ENCODE measurements at regions not wholly inside any gene's neighbourhood (a gene's known extent, or its start where the extent isn't known, plus 50 kb on each side); places are given as distances from the start of the nearest gene placed in this dataset.

DNA sequence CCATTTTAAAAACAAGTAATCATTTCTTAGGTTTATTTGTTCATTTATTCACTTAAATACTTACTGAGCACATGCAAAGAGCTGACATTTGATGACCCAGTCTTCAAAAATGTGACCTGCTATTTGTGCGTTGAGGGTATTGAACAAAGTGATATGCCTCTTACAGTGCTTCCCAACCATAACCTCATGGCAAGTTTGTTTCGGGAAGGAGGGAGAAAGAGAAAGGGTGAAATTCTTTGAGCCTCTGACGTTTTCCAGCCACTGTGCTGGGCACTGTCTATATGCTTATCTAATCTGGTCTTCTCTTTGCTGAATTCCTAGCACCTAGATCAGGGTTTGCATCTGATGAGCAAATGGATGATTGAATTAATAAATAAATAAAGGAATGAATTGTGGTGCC lies 479.1 kb downstream of the HAPSTR1 start:
- H3K9me3 ChIP-seq (replicated peaks; ENCODE audit: insufficient read depth, low read length): no peaks in the 10 kb centered on the region
- no peaks in the 10 kb centered on the region for H3K9me2 ChIP-seq (replicated peaks; ENCODE audit: insufficient read depth, low read length)
- no peak overlapping the region for H3K27ac ChIP-seq (ENCODE audit: low read length)
- no peaks in the 10 kb centered on the region for H4K20me1 ChIP-seq (ENCODE audit: insufficient read depth, low read length)
- H3F3A ChIP-seq (ENCODE audit: insufficient read depth, low read length): no peaks in the 10 kb centered on the region
- H3K79me2 ChIP-seq (ENCODE audit: low read length): no peaks in the 10 kb centered on the region
- H2AFZ ChIP-seq (ENCODE audit: low read length): no peak overlapping the region
- no peaks in the 10 kb centered on the region for H3K27me3 ChIP-seq (replicated peaks; ENCODE audit: insufficient read depth, low read length)
- H3K4me2 ChIP-seq (ENCODE audit: low read depth, low read length): no peak overlapping the region
- no peak for DNase-seq
- H3K4me3 ChIP-seq (ENCODE audit: low read length): no peak overlapping the region
- no peaks in the 10 kb centered on the region for H3K4me1 ChIP-seq (ENCODE audit: low read length)
- H3K36me3 ChIP-seq (replicated peaks; ENCODE audit: insufficient read depth, low read length): no peaks in the 10 kb centered on the region
- no peak overlapping the region for H3K9ac ChIP-seq (ENCODE audit: low read length)
- TF ChIP-seq, protein P1, sequence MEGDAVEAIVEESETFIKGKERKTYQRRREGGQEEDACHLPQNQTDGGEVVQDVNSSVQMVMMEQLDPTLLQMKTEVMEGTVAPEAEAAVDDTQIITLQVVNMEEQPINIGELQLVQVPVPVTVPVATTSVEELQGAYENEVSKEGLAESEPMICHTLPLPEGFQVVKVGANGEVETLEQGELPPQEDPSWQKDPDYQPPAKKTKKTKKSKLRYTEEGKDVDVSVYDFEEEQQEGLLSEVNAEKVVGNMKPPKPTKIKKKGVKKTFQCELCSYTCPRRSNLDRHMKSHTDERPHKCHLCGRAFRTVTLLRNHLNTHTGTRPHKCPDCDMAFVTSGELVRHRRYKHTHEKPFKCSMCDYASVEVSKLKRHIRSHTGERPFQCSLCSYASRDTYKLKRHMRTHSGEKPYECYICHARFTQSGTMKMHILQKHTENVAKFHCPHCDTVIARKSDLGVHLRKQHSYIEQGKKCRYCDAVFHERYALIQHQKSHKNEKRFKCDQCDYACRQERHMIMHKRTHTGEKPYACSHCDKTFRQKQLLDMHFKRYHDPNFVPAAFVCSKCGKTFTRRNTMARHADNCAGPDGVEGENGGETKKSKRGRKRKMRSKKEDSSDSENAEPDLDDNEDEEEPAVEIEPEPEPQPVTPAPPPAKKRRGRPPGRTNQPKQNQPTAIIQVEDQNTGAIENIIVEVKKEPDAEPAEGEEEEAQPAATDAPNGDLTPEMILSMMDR (IDR thresholded peaks at IDR 0.05; ENCODE audit: low read length): no peak
- TF ChIP-seq EZH2 (optimal IDR thresholded peaks at IDR 0.05; ENCODE audit: low read depth, low read length) (no peak), EZH2phosphoT487 (IDR thresholded peaks at IDR 0.05; ENCODE audit: low read length) (no peak)

DNA sequence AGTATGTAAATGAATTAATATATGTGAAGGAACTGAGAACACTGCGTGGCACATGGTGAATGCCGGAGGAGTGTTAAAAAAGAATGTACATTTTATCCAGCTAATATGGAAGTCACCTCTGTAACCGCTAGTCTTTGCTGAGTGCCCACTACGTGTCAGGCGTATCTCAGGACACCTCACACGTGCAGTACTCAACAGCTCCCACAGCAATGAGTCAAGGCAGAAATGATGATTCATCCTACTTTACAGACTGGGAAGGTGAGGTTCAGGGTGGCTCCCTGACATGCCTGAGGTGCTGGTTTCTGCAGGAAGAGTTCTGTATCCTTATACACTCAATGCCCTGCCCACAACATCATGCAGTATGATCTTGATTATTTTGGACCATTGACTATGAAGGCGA lies 487.0 kb downstream of the HAPSTR1 start:
- Histone ChIP-seq H3K79me2 (ENCODE audit: low read length) (no peaks in the 10 kb centered on the region), H3K27me3 (replicated peaks; ENCODE audit: insufficient read depth, low read length) (no peaks in the 10 kb centered on the region), H3K9me2 (replicated peaks; ENCODE audit: insufficient read depth, low read length) (no peaks in the 10 kb centered on the region), H3K4me1 (ENCODE audit: low read length) (no peaks in the 10 kb centered on the region), H3K27ac (ENCODE audit: low read length) (no peak overlapping the region), H3K9me3 (replicated peaks; ENCODE audit: insufficient read depth, low read length) (no peaks in the 10 kb centered on the region), H3K4me2 (ENCODE audit: low read depth, low read length) (no peak overlapping the region), H4K20me1 (ENCODE audit: insufficient read depth, low read length) (no peaks in the 10 kb centered on the region), H3F3A (ENCODE audit: insufficient read depth, low read length) (no peaks in the 10 kb centered on the region), H3K9ac (ENCODE audit: low read length) (no peak overlapping the region), H3K36me3 (replicated peaks; ENCODE audit: insufficient read depth, low read length) (no peaks in the 10 kb centered on the region), H2AFZ (ENCODE audit: low read length) (no peak overlapping the region), H3K4me3 (ENCODE audit: low read length) (no peak overlapping the region)
- no peak for TF ChIP-seq EZH2 (optimal IDR thresholded peaks at IDR 0.05; ENCODE audit: low read depth, low read length)
- TF ChIP-seq, protein P1 (IDR thresholded peaks at IDR 0.05; ENCODE audit: low read length): no peak
- TF ChIP-seq EZH2phosphoT487 (IDR thresholded peaks at IDR 0.05; ENCODE audit: low read length): no peak
- DNase-seq: no peak

DNA sequence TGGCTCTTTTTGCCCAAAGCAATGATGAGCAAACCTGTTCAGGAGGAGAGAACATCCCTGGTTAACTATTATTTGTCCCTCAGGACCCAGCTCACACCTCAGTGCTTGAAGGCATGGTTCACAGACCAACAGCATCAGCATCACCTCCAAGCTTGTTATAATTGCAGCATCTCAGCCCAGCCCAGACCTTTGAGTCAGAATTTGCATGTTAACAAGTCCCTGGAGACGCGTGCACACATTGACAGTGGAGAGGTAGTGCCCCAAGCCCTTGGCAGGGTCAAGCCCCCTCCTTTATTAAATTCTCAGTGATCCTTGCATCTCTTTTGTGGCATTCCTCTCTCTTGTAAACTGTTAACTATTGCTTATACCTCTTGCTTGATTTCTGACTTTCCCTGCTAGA lies 488.6 kb downstream of the HAPSTR1 start:
- TF ChIP-seq, protein P1 (IDR thresholded peaks at IDR 0.05; ENCODE audit: low read length): no peak
- TF ChIP-seq EZH2phosphoT487 (IDR thresholded peaks at IDR 0.05; ENCODE audit: low read length) (no peak), EZH2 (optimal IDR thresholded peaks at IDR 0.05; ENCODE audit: low read depth, low read length) (no peak)

More for the DNA sequence above, 488.6 kb downstream of the HAPSTR1 start:
- Histone ChIP-seq H3F3A (ENCODE audit: insufficient read depth, low read length) (no peaks in the 10 kb centered on the region), H3K9me3 (replicated peaks; ENCODE audit: insufficient read depth, low read length) (no peaks in the 10 kb centered on the region), H3K9ac (ENCODE audit: low read length) (no peak overlapping the region), H4K20me1 (ENCODE audit: insufficient read depth, low read length) (no peaks in the 10 kb centered on the region), H3K4me3 (ENCODE audit: low read length) (no peak overlapping the region), H3K36me3 (replicated peaks; ENCODE audit: insufficient read depth, low read length) (no peaks in the 10 kb centered on the region), H2AFZ (ENCODE audit: low read length) (no peak overlapping the region), H3K4me1 (ENCODE audit: low read length) (no peaks in the 10 kb centered on the region), H3K27ac (ENCODE audit: low read length) (no peak overlapping the region), H3K9me2 (replicated peaks; ENCODE audit: insufficient read depth, low read length) (no peaks in the 10 kb centered on the region), H3K27me3 (replicated peaks; ENCODE audit: insufficient read depth, low read length) (no peaks in the 10 kb centered on the region), H3K79me2 (ENCODE audit: low read length) (no peaks in the 10 kb centered on the region), H3K4me2 (ENCODE audit: low read depth, low read length) (no peak overlapping the region)
- no peak for DNase-seq
